HEK293 (cell line): ENCODE measurements at regions not wholly inside any gene's neighbourhood (a gene's known extent, or its start where the extent isn't known, plus 50 kb on each side); places are given as distances from the start of the nearest gene placed in this dataset.

Source experiments
- CTCF ChIP-seq: fragments of 450-650 bp; formaldehyde crosslinking; IDR thresholded peaks from 2 replicates; pipeline ENCODE4 v1.5.1; 2016; ENCODE audit warnings: missing biosample characterization, missing genetic modification characterization
- REPIN1 ChIP-seq: fragments of 450-650 bp; formaldehyde crosslinking; IDR thresholded peaks from 2 replicates; pipeline ENCODE4 v1.5.1; 2017; ENCODE audit warnings: missing biosample characterization, missing genetic modification characterization, low read depth
- ZBTB21 ChIP-seq: fragments of 450-650 bp; formaldehyde crosslinking; IDR thresholded peaks from 2 replicates; pipeline ENCODE4 v1.5.1; 2017; ENCODE audit warnings: missing biosample characterization, missing genetic modification characterization
- ZBTB26 ChIP-seq: fragments of 450-650 bp; formaldehyde crosslinking; optimal IDR thresholded peaks from 2 replicates; pipeline ENCODE3; 2016; ENCODE audit warnings: missing biosample characterization, mild to moderate bottlenecking, missing genetic modification characterization
- ZBTB7A ChIP-seq: fragments of 450-650 bp; formaldehyde crosslinking; IDR thresholded peaks from 2 replicates; pipeline ENCODE4 v1.5.1; 2016; ENCODE audit warnings: low read depth, missing biosample characterization, missing genetic modification characterization
- ZNF174 ChIP-seq: fragments of 450-650 bp; formaldehyde crosslinking; IDR thresholded peaks from 2 replicates; pipeline ENCODE4 v1.5.0; 2017; ENCODE audit warnings: missing biosample characterization, mild to moderate bottlenecking, missing genetic modification characterization
- ZNF211 ChIP-seq: fragments of 450-650 bp; formaldehyde crosslinking; IDR thresholded peaks from 2 replicates; pipeline ENCODE4 v1.5.1; 2016; ENCODE audit warnings: low read depth, missing biosample characterization, missing genetic modification characterization
- ZNF292 ChIP-seq: fragments of 450-650 bp; formaldehyde crosslinking; IDR thresholded peaks from 2 replicates; pipeline ENCODE4 v1.5.1; 2016; ENCODE audit warnings: low read depth, missing biosample characterization, missing genetic modification characterization, borderline replicate concordance
- ZNF600 ChIP-seq: fragments of 450-650 bp; formaldehyde crosslinking; IDR thresholded peaks from 2 replicates; pipeline ENCODE4 v1.5.1; 2016; ENCODE audit warnings: missing biosample characterization, missing genetic modification characterization
- ZNF701 ChIP-seq: fragments of 450-650 bp; formaldehyde crosslinking; IDR thresholded peaks from 2 replicates; pipeline ENCODE4 v1.5.1; 2016; ENCODE audit warnings: missing biosample characterization, missing genetic modification characterization
- ZSCAN4 ChIP-seq: fragments of 450-650 bp; formaldehyde crosslinking; IDR thresholded peaks from 2 replicates; pipeline ENCODE4 v1.5.1; 2017; ENCODE audit warnings: missing biosample characterization, missing genetic modification characterization

GRCh38 chr3:30300809-30301208 is 305.6 kb upstream of the TGFBR2 start:
- TF ChIP-seq CTCF (tag by site-specific recombination) (no peak), ZBTB21 (tag by site-specific recombination) (no peak), ZNF292 (tag by site-specific recombination) (no peak), ZNF174 (tag by site-specific recombination) (no peak), REPIN1 (no peak), ZBTB7A (tag by site-specific recombination) (no peak), ZBTB26 (tag by site-specific recombination) (no peak), ZNF701 (no peak), ZSCAN4 (tag by site-specific recombination) (no peak), ZNF600 (tag by site-specific recombination) (no peak), ZNF211 (tag by site-specific recombination) (no peak)
